CD14-positive monocyte (primary cell): ENCODE measurements at regions not wholly inside any gene's neighbourhood (a gene's known extent, or its start where the extent isn't known, plus 50 kb on each side); places are given as distances from the start of the nearest gene placed in this dataset.
"Not testable (repeated sequence)": the region's sequence is repeated elsewhere in the genome, so short reads cannot be mapped to it uniquely, and the experiment has no call there.

Source experiments
- DNase-seq, 3 donors: peaks; one replicate each; pipeline ENCODE4 v3.0.0-alpha.2; 2011 to 2022
- H2AFZ ChIP-seq: 2 replicates; pipeline ENCODE4 v1.6.0; 2012; ENCODE audit warnings: mild to moderate bottlenecking, low read depth, low read length, inconsistent platforms; ENCODE audit not compliant: insufficient read depth, poor library complexity, severe bottlenecking
- H3K27ac ChIP-seq, 2 donors: 1 replicate in 1 of 2; 2 replicates in 1 of 2; pipeline ENCODE4 v1.5.1; 2012 to 2013; ENCODE audit warnings: low read length in 2 of 2, control low read depth in 1 of 2, inconsistent platforms in 1 of 2, low read depth in 1 of 2, mild to moderate bottlenecking in 1 of 2
- H3K27me3 ChIP-seq, 2 donors: one replicate each; pipeline versions ENCODE4 v1.6.0 to v1.6.1; 2011 to 2013; ENCODE audit warnings: low read length in 2 of 2; ENCODE audit not compliant: control insufficient read depth in 2 of 2, insufficient read depth in 2 of 2
- H3K36me3 ChIP-seq, 2 donors: replicated peaks in 1 of 2; 1 replicate in 1 of 2; 2 replicates in 1 of 2; pipeline versions ENCODE4 v1.5.1 to v1.6.1; 2012 to 2013; ENCODE audit warnings: low read length in 2 of 2, control low read depth in 1 of 2, inconsistent platforms in 1 of 2, mild to moderate bottlenecking in 1 of 2; ENCODE audit not compliant: insufficient read depth in 2 of 2, control insufficient read depth in 1 of 2
- H3K4me1 ChIP-seq, 2 donors: 1 replicate in 1 of 2; 2 replicates in 1 of 2; pipeline versions ENCODE4 v1.5.1 to v1.6.1; 2012 to 2013; ENCODE audit warnings: low read length in 2 of 2, control low read depth in 1 of 2, inconsistent platforms in 1 of 2, mild to moderate bottlenecking in 1 of 2, moderate library complexity in 1 of 2; ENCODE audit not compliant: insufficient read depth in 2 of 2, control insufficient read depth in 1 of 2
- H3K4me2 ChIP-seq: replicated peaks from 2 replicates; pipeline ENCODE3; 2012; ENCODE audit warnings: low read length, moderate library complexity, mild to moderate bottlenecking; ENCODE audit not compliant: poor library complexity, severe bottlenecking; ENCODE audit errors: extremely low read depth
- H3K4me3 ChIP-seq, 3 experiments: fragments of 200-600 bp in 1 of 3; sonication (generic) in 1 of 3; replicated peaks in 1 of 3; 1 replicate in 2 of 3; 2 replicates in 1 of 3; pipeline ENCODE4 v1.5.1; 2011 to 2013; ENCODE audit warnings: low read length in 3 of 3, mild to moderate bottlenecking in 3 of 3, control low read depth in 2 of 3, low read depth in 2 of 3, inconsistent platforms in 1 of 3, moderate library complexity in 1 of 3
- H3K79me2 ChIP-seq: 2 replicates; pipeline ENCODE4 v1.6.0; 2012; ENCODE audit warnings: mild to moderate bottlenecking, control low read depth, inconsistent platforms, low read length, moderate library complexity; ENCODE audit not compliant: insufficient read depth
- H3K9ac ChIP-seq: 2 replicates; pipeline ENCODE4 v1.6.0; 2017; ENCODE audit warnings: low read length, mild to moderate bottlenecking; ENCODE audit not compliant: insufficient read depth, poor library complexity, severe bottlenecking
- H3K9me3 ChIP-seq, 2 donors: replicated peaks in 1 of 2; 1 replicate in 1 of 2; 2 replicates in 1 of 2; pipeline versions ENCODE4 v1.5.1 to v1.6.1; 2012 to 2013; ENCODE audit warnings: low read length in 2 of 2, control low read depth in 1 of 2; ENCODE audit not compliant: control insufficient read depth in 1 of 2, insufficient read depth in 1 of 2
- H4K20me1 ChIP-seq: 2 replicates; pipeline ENCODE4 v1.6.0; 2012; ENCODE audit warnings: mild to moderate bottlenecking, low read length, control low read depth, moderate library complexity; ENCODE audit not compliant: insufficient read depth
- H3K27ac Mint-ChIP-seq, 7 donors: one replicate each; pipeline ENCODE4 v1.8.0; 2020; ENCODE audit warnings: mild to moderate bottlenecking in 7 of 7, mixed read lengths in 7 of 7, moderate library complexity in 6 of 7, inconsistent platforms in 2 of 7
- H3K27me3 Mint-ChIP-seq, 3 donors: one replicate each; pipeline ENCODE4 v1.8.0; 2021 to 2022; ENCODE audit warnings: low read depth in 3 of 3, mild to moderate bottlenecking in 3 of 3, mixed read lengths in 3 of 3, moderate library complexity in 3 of 3, inconsistent platforms in 1 of 3
- H3K36me3 Mint-ChIP-seq, 2 donors: one replicate each; pipeline ENCODE4 v1.8.0; 2020; ENCODE audit warnings: mixed read lengths in 2 of 2, inconsistent platforms in 1 of 2, mild to moderate bottlenecking in 1 of 2
- H3K4me1 Mint-ChIP-seq: one replicate; pipeline ENCODE4 v1.8.0; 2020; ENCODE audit warnings: mild to moderate bottlenecking, mixed read lengths
- H3K4me3 Mint-ChIP-seq, 2 donors: one replicate each; pipeline ENCODE4 v1.8.0; 2020; ENCODE audit warnings: mild to moderate bottlenecking in 2 of 2, mixed read lengths in 2 of 2, moderate library complexity in 1 of 2
- H3K9me3 Mint-ChIP-seq, 7 donors: one replicate each; pipeline ENCODE4 v1.8.0; 2020 to 2022; ENCODE audit warnings: mixed read lengths in 7 of 7, mild to moderate bottlenecking in 6 of 7, moderate library complexity in 6 of 7, inconsistent platforms in 2 of 7
- CTCF ChIP-seq: fragments of 200-600 bp; IDR thresholded peaks from one replicate; pipeline ENCODE4 v1.8.0; 2022; ENCODE audit warnings: antibody characterized with exemption, mild to moderate bottlenecking
- WGBS: methylation state at CpG from one replicate; pipeline ENCODE4 v1.1.5; 2013; ENCODE audit warnings: missing lambda C conversion rate; ENCODE audit not compliant: insufficient coverage; 5-methylcytosine and 5-hydroxymethylcytosine counted together
- intact Hi-C, 2 donors: fragments of 100-400 bp; cut with micrococcal nuclease; formaldehyde crosslinking; loops; one replicate each; pipeline versions ENCODE4 v1.15.0 to v1.15.1; 2023

DNA sequence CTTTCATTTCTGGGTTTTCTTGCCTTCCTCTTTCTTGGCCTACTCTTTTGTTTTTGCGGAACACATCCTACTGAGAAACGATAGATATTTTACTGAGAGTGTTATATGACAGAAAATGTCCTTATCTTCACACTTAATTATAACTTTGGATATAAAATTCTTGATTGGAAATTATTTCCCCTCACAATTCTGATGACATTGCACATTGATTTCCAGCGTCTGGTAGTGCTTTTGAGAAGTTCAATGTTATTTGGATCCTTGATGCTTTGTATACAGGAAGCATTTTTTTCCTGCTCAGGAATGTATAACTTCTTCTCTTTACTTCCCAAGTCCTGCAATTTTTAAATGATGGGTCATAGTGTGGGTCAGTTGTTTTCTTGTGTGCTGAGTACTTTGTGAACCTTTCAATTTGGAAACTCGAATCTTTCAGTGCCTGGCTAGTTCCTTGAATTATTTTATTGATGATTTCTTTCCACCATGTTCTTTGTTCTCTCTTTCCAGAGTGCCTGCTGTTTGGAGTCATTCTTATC, 183.9 kb downstream of the PDCD6IP start:
- Histone ChIP-seq H3K9ac (no peak overlapping the region), H3K4me2 (no peak overlapping the region), H3K27me3 (no peaks in the 10 kb centered on the region), H3K36me3 (no peaks in the 10 kb centered on the region), H3K9me3 (no peaks in the 10 kb centered on the region), H3K27ac (no peak overlapping the region), H3K79me2 (no peaks in the 10 kb centered on the region), H3K4me3 (no peak overlapping the region), H3K4me1 (no peaks in the 10 kb centered on the region), H2AFZ (no peak overlapping the region), H4K20me1 (no peaks in the 10 kb centered on the region)
- Mint-ChIP-seq H3K27me3 (no peaks in the 10 kb centered on the region), H3K27ac (no peak overlapping the region), H3K9me3 (peaks cover 0 to 4% (median 3%) of the 10 kb centered on the region in 7 donors), H3K4me1 (peaks cover 3% of the 10 kb centered on the region), H3K36me3 (no peaks in the 10 kb centered on the region), H3K4me3 (no peak overlapping the region)
- DNase-seq: no peak
- intact Hi-C loops: no loop called here
- WGBS: no CpG with 5 or more reads among the region's 4 CpGs
- no peak for TF ChIP-seq CTCF

- H3K9me3 ChIP-seq, intact Hi-C loops, H3K27ac Mint-ChIP-seq, H2AFZ ChIP-seq, H3K36me3 Mint-ChIP-seq, H3K4me3 ChIP-seq, H3K27me3 Mint-ChIP-seq, H3K4me1 Mint-ChIP-seq, H3K79me2 ChIP-seq, H3K27ac ChIP-seq, H3K9ac ChIP-seq, H4K20me1 ChIP-seq, DNase-seq, H3K4me1 ChIP-seq, H3K9me3 Mint-ChIP-seq, H3K36me3 ChIP-seq, H3K27me3 ChIP-seq, H3K4me2 ChIP-seq, H3K4me3 Mint-ChIP-seq: not testable (repeated sequence)
- WGBS: no CpG with 5 or more reads among the region's 1 CpG
These were observed 184.5 kb downstream of the PDCD6IP start for GRCh38 chr3:33982949-33983348.
